ENCODE measurements at regions not wholly inside any gene's neighbourhood (a gene's known extent, or its start where the extent isn't known, plus 50 kb on each side); places are given as distances from the start of the nearest gene placed in this dataset.
"Not testable (repeated sequence)": the region's sequence is repeated elsewhere in the genome, so short reads cannot be mapped to it uniquely, and the experiment has no call there.

DNA sequence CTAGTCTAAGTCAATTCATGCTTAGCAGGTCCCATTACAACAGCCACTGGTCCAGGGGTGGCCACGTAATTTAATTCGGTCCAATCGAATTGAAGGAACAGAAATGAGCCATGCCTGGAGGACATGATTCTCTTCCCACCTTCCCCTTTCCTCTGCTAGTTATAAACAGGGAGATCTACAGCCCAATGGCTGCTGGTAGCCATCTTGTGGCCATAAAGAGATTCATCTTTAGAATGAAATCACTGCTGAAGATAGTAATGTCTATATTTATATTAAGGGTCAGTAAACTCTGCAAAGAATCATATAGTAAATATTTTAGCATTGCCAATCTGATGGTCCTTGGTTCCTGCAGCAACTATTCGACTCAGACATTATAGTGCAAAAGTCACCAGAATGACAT lies 530.6 kb downstream of the TTLL7 start:
- not testable (repeated sequence) for ATAC-seq (ENCODE audit: insufficient number of reproducible peaks, low FRiP score, low read depth); H3K9me3 ChIP-seq; DNase-seq (ENCODE audit: low spot score); H3K36me3 ChIP-seq; H3K4me3 ChIP-seq; H3K27ac ChIP-seq; H3K4me1 ChIP-seq (ENCODE audit: control insufficient read depth in 1 of 2, low read depth in 2 of 2); H3K27me3 ChIP-seq (replicated peaks; ENCODE audit: insufficient read depth)

DNA sequence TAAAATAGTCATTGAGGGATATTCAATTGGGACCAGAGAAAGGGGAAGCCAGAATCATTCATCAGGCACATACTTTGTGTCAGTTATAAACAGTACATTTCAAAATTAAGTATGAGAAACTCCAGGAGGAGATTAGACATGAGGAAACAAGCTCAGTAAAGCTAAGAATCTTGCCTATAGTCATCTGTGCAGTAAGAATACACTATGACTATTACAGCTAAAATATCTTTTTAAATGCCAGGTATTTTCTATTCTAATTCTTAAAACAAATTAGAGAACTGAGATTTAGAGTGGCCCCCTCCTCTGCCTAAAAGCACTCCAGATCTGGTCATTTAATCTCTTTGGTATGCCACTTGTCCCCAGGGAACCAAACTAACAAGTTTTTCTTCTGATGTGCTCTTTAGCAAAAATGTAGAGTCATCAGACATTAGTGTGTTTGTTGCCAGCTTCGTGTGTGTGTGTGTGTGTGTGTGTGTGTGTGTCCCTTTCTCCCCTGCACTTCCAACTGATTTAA lies 541.1 kb downstream of the TTLL7 start:
- not testable (repeated sequence) for H3K36me3 ChIP-seq; H3K4me3 ChIP-seq; H3K9me3 ChIP-seq; DNase-seq (ENCODE audit: low spot score); H3K27ac ChIP-seq; H3K27me3 ChIP-seq (replicated peaks; ENCODE audit: insufficient read depth)
- ATAC-seq (ENCODE audit: insufficient number of reproducible peaks, low FRiP score, low read depth) = peak; percentile 20
- H3K4me1 ChIP-seq (ENCODE audit: control insufficient read depth in 1 of 2, low read depth in 2 of 2) = peaks cover 0 to 12% of the 10 kb centered on the region in 2 donors

DNA sequence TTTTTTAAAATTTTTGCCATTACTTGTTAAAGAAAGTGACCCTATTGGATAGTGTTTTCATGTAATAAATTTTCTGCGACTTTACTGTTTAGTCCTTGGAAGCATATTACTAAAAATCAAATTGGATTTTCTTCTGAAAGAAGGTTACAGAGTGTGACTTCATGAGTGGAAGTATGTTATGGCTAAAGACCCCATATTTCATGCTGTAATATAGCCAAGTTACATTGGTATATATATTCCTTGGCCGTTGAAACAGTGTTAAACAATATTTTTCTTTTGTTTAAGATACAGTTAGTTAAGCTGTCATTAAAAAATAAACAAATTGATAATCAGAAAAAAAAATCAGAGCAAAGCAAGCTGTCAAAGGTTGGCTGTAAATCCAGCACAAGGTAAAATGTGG lies 541.7 kb downstream of the TTLL7 start:
- H3K36me3 ChIP-seq; DNase-seq (ENCODE audit: low spot score); ATAC-seq (ENCODE audit: insufficient number of reproducible peaks, low FRiP score, low read depth); H3K27me3 ChIP-seq (replicated peaks; ENCODE audit: insufficient read depth); H3K9me3 ChIP-seq; H3K27ac ChIP-seq; H3K4me3 ChIP-seq: not testable (repeated sequence)
- peaks cover 0 to 12% of the 10 kb centered on the region in 2 donors for H3K4me1 ChIP-seq (ENCODE audit: control insufficient read depth in 1 of 2, low read depth in 2 of 2)

DNA sequence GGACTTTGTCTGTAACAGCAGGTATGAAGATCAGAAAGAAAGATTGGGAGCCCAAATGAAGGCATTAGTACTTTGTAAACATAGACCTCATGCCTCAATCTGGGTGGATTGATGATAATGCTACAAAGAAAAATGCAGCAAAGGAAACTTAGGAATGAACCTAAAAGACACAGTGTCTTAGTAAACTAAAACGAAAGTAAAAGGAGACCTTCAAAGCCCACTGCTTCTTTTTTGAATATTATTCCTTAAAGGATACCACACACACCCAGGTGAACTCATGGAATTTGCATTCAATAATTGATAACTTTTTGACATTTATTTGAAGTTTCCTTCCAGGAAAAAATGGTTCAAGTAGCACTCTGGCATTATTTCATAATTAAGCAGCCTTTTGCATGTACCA lies 543.2 kb downstream of the TTLL7 start:
- H3K4me1 ChIP-seq (ENCODE audit: control insufficient read depth in 1 of 2, low read depth in 2 of 2) = peaks cover 0 to 12% of the 10 kb centered on the region in 2 donors
- not testable (repeated sequence) for ATAC-seq (ENCODE audit: insufficient number of reproducible peaks, low FRiP score, low read depth); H3K27ac ChIP-seq; H3K9me3 ChIP-seq; DNase-seq (ENCODE audit: low spot score); H3K36me3 ChIP-seq; H3K4me3 ChIP-seq; H3K27me3 ChIP-seq (replicated peaks; ENCODE audit: insufficient read depth)

DNA sequence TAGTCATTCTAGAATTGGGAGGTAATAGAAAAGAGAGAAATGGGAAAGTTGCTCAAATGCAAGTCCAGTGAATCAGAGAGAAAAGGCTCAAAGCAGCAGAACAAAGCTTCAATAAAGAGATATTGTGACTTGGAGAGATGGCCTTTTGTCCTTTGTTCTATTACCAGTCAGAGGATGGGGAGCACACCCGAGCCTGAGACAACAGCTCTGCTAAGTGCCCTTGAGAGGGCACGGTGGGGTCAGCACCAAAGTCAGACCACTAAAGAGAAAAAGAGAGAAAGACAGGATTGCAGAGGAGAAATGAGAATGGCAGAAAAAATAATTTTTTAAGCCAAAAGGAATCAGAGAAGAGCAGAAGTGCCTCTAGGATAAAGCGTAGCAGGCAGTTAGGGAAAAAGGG lies 553.1 kb downstream of the TTLL7 start:
- DNase-seq (ENCODE audit: low spot score); H3K27me3 ChIP-seq (replicated peaks; ENCODE audit: insufficient read depth); H3K4me3 ChIP-seq; H3K36me3 ChIP-seq; H3K27ac ChIP-seq; ATAC-seq (ENCODE audit: insufficient number of reproducible peaks, low FRiP score, low read depth); H3K9me3 ChIP-seq; H3K4me1 ChIP-seq (ENCODE audit: control insufficient read depth in 1 of 2, low read depth in 2 of 2): not testable (repeated sequence)

DNA sequence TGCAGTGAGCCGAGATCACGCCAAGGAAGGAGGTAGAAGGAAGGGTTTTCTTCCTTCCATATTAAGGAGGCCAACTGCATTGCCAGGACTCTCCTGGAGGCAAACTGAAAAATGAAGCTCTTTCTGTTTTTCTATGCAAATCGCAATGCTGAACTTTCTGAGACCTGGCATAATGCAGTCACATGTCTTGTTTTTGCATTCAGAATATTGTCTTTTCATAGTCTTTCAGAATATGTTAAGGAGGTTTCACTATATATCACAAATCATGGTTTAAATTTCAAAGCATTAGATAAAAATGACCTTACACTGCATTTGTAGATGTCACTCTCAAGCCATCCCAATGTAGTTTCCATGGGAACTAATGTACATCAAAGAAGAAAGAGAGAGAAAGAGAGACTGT lies 556.5 kb downstream of the TTLL7 start:
- H3K4me3 ChIP-seq; ATAC-seq (ENCODE audit: insufficient number of reproducible peaks, low FRiP score, low read depth); DNase-seq (ENCODE audit: low spot score); H3K36me3 ChIP-seq; H3K9me3 ChIP-seq; H3K27ac ChIP-seq; H3K27me3 ChIP-seq (replicated peaks; ENCODE audit: insufficient read depth); H3K4me1 ChIP-seq (ENCODE audit: control insufficient read depth in 1 of 2, low read depth in 2 of 2): not testable (repeated sequence)

DNA sequence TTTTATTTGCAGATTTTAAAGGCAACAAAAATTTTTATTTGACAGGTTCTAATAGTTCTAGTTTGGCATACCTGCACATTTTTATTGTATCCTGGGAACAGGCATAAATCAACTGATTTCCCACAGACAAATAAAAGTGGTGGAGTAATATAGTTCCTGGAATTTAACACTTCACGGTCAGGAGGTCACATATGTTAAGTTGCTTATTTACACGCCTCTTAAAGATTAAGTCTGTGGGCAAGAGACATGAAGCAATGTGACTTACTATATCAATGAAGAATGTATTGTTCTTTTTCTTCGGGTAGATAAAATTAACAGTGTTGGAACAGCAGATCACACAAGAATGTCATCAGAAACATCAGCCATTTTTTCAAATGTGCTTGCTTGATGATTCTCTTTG lies 558.3 kb downstream of the TTLL7 start:
- H3K27me3 ChIP-seq (replicated peaks; ENCODE audit: insufficient read depth); H3K27ac ChIP-seq; H3K36me3 ChIP-seq; H3K9me3 ChIP-seq; DNase-seq (ENCODE audit: low spot score); H3K4me3 ChIP-seq; H3K4me1 ChIP-seq (ENCODE audit: control insufficient read depth in 1 of 2, low read depth in 2 of 2); ATAC-seq (ENCODE audit: insufficient number of reproducible peaks, low FRiP score, low read depth): not testable (repeated sequence)

DNA sequence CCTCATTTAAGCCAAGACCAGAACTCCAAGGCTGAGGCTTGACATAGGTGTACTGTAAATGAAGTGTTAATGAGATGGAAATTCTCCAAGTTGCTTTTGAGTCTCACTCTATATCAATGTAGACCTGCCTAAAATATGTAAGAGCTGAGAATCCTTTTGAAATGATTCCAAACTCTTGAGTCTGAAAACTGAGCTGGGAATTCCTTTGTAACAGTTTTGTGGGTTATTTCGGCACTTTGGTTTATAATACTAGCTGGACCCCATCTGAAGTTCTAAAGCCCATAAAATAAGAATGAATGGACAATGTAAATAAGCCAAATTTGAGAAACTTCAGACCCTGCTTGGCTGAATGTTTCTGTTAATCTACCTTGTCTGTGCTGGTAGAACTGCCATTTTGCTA lies 558.9 kb downstream of the TTLL7 start:
- H3K9me3 ChIP-seq; DNase-seq (ENCODE audit: low spot score); H3K36me3 ChIP-seq: not testable (repeated sequence)

DNA sequence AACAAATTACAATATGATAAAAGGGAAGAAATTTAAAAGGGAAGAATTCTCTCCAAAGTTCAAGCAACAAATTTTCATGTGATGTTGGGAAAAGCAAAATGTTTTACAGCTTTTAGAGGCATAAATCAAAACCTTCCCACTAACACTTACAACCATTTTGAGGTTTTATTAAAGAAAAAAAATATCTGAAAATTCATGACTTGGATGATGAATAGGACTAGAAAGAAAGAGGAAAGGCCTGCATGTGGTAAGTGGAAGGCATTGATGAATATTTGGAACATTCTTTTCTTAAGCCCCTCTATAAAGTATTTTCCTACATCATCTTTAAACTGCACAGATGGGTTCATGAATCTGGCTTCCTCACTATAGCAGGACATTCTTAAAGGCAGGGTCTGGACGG lies 560.6 kb downstream of the TTLL7 start:
- not testable (repeated sequence) for H3K4me3 ChIP-seq; H3K27me3 ChIP-seq (replicated peaks; ENCODE audit: insufficient read depth); H3K4me1 ChIP-seq (ENCODE audit: control insufficient read depth in 1 of 2, low read depth in 2 of 2); H3K27ac ChIP-seq; ATAC-seq (ENCODE audit: insufficient number of reproducible peaks, low FRiP score, low read depth); DNase-seq (ENCODE audit: low spot score); H3K9me3 ChIP-seq; H3K36me3 ChIP-seq

More for the DNA sequence above, 558.9 kb downstream of the TTLL7 start:
- H3K27ac ChIP-seq; H3K27me3 ChIP-seq (replicated peaks; ENCODE audit: insufficient read depth); H3K4me1 ChIP-seq (ENCODE audit: control insufficient read depth in 1 of 2, low read depth in 2 of 2); ATAC-seq (ENCODE audit: insufficient number of reproducible peaks, low FRiP score, low read depth); H3K4me3 ChIP-seq: not testable (repeated sequence)

DNA sequence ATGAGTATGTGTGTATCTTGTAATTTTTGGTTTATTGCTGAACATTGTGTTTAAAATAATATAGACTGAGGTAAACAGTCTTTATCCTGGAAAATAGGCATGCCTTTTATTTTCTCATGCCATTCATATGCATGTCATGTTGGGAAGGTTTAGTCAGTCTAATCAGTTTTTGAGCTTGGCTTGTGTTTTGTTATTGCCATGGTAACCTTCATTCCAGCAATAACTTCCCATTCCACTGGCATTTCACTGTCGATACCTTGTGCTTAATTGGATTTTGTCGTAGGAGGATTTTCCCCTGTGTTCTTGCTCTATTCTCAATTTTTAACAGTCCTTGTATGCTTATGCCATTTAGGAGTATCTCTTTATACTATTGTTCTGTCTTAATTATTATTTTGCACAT lies 563.6 kb downstream of the TTLL7 start:
- not testable (repeated sequence) for H3K36me3 ChIP-seq; H3K9me3 ChIP-seq; H3K27ac ChIP-seq; DNase-seq (ENCODE audit: low spot score); ATAC-seq (ENCODE audit: insufficient number of reproducible peaks, low FRiP score, low read depth); H3K27me3 ChIP-seq (replicated peaks; ENCODE audit: insufficient read depth); H3K4me3 ChIP-seq; H3K4me1 ChIP-seq (ENCODE audit: control insufficient read depth in 1 of 2, low read depth in 2 of 2)

DNA sequence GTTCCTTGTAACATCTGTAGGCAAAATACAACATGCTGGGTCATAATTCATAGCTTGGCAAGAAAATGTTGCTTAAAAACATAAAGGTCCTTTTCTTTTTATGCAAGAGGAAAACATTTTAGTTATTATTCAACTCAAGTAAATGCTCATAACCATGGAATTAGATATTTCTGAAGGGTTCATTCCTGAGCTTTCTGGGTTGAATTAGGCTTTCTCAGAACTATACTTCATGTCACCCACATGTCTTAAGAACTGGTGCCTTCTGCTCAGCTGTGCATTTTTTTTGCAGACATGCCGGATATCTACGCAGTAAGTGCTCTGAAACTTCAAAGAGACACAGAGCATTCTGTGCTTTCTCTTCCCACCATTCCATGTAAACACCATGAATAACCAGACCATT lies 571.4 kb downstream of the TTLL7 start:
- not testable (repeated sequence) for H3K9me3 ChIP-seq; H3K4me3 ChIP-seq; ATAC-seq (ENCODE audit: insufficient number of reproducible peaks, low FRiP score, low read depth); H3K27me3 ChIP-seq (replicated peaks; ENCODE audit: insufficient read depth); H3K27ac ChIP-seq; H3K36me3 ChIP-seq; DNase-seq (ENCODE audit: low spot score); H3K4me1 ChIP-seq (ENCODE audit: control insufficient read depth in 1 of 2, low read depth in 2 of 2)

DNA sequence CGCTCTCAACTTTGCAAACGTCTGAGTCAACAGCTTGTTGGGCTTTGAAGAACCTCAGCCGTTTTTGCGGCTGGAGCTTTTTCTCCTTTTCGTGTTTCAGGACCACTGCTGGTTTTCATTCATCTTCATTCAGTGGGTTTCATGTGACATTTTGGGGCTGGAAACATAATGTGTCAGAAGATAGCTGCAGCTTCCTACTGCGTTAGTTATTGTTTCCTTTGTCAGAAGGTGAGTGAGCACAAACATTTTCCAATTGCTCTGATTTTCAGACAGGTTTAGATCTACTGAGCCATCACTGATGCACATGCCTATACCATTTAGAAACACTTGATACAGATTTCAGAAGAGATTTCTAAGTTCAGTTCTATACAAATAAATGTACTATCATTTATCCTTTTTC lies 575.5 kb downstream of the TTLL7 start:
- H3K36me3 ChIP-seq; DNase-seq (ENCODE audit: low spot score); H3K4me1 ChIP-seq (ENCODE audit: control insufficient read depth in 1 of 2, low read depth in 2 of 2); H3K9me3 ChIP-seq; ATAC-seq (ENCODE audit: insufficient number of reproducible peaks, low FRiP score, low read depth); H3K27me3 ChIP-seq (replicated peaks; ENCODE audit: insufficient read depth); H3K4me3 ChIP-seq; H3K27ac ChIP-seq: not testable (repeated sequence)

Measured in thoracic aorta (tissue), 2 donors.